Stomach (tissue), 8 donors: ENCODE measurements at regions not wholly inside any gene's neighbourhood (a gene's known extent, or its start where the extent isn't known, plus 50 kb on each side); places are given as distances from the start of the nearest gene placed in this dataset.

Experiments
- DNase-seq, 2 donors: peaks; one replicate each; pipeline versions ENCODE4 v3.0.0 to v3.0.0-alpha.2; 2013 to 2019
- H3K27ac ChIP-seq, 5 donors: fragments of 200-600 bp in 4 of 5; sonication (generic) in 4 of 5; one replicate each; pipeline ENCODE4 v1.5.1; 2013 to 2019; ENCODE audit warnings: mild to moderate bottlenecking in 1 of 5, moderate library complexity in 1 of 5
- H3K27me3 ChIP-seq, 3 donors: fragments of 200-600 bp; sonication (generic); one replicate each; pipeline ENCODE4 v1.5.1; 2017 to 2019; ENCODE audit warnings: mixed run types in 1 of 3
- H3K36me3 ChIP-seq, 4 donors: fragments of 200-600 bp; sonication (generic); 1 replicate in 3 of 4; 2 replicates in 1 of 4; pipeline ENCODE4 v1.5.1; 2016 to 2019
- H3K4me1 ChIP-seq, 4 donors: fragments of 200-600 bp; sonication (generic); one replicate each; pipeline ENCODE4 v1.5.1; 2016 to 2019
- H3K4me3 ChIP-seq, 4 donors: fragments of 200-600 bp; sonication (generic) in 3 of 4; one replicate each; pipeline ENCODE4 v1.5.1; 2016 to 2019; ENCODE audit warnings: mild to moderate bottlenecking in 1 of 4
- H3K9me3 ChIP-seq, 4 donors: fragments of 200-600 bp; sonication (generic); one replicate each; pipeline ENCODE4 v1.5.1; 2016 to 2019
- EP300 ChIP-seq: sonication (generic); formaldehyde crosslinking; IDR thresholded peaks from one replicate; pipeline ENCODE4 v1.6.1; 2017; ENCODE audit warnings: antibody characterized with exemption
- POLR2A ChIP-seq, 4 donors: fragments of 450-650 bp; IDR thresholded peaks; one replicate each; pipeline ENCODE4 v1.6.1; 2016; ENCODE audit warnings: antibody characterized with exemption in 4 of 4, control low read depth in 2 of 4, mild to moderate bottlenecking in 1 of 4, moderate library complexity in 1 of 4
- POLR2AphosphoS5 ChIP-seq, 3 donors: sonication (generic); formaldehyde crosslinking; IDR thresholded peaks; one replicate each; pipeline ENCODE4 v1.6.1; 2016; ENCODE audit warnings: antibody characterized with exemption in 3 of 3
- WGBS, 5 donors: extraction: QIAGEN DNeasy Blood & Tissue Kit in 3 of 5; methylation state at CpG; one replicate each; pipeline versions ENCODE4 v1.1.5 to v1.1.7; 2013 to 2018; 5-methylcytosine and 5-hydroxymethylcytosine counted together
- intact Hi-C: fragments of 100-400 bp; cut with DNase I; formaldehyde crosslinking; loops from one replicate; pipeline ENCODE4 v1.15.1; 2023; ENCODE audit warnings: low total_unique reads
- TF ChIP-seq, protein P1 (sequence below), 7 experiments: fragments of 450-650 bp in 4 of 7; fragments of 200-600 bp in 3 of 7; sonication (generic) in 3 of 7; IDR thresholded peaks; one replicate each; pipeline ENCODE4 v1.5.1; 2016 to 2019; ENCODE audit warnings: antibody characterized with exemption in 7 of 7, control low read depth in 2 of 7, mild to moderate bottlenecking in 1 of 7
- donor health status: healthy with polysubstance abuse.
- donor health status: Bipolar disorder and iron deficiency.
- donor health status: healthy.

DNA sequence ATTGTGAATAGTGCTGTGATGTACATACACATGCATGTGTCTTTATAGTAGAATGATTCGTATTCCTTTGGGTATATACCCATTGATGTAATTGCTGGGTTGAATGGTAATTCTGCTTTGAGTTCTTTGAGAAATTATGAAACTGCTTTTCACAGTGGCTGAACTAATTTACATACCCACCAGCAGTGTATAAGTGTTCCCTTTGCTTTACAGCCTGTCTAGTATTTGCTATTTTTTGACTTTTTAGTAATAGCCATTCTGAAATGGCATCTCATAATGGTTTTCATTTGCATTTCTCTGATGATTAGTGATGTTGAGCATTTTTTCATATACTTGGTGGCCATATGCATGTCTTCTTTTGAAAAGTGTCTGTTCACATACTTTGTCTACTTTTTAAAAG, 54.5 kb upstream of the FAM78B start:
- 79 to 91% (median 84%) methylated on average over 1 of the region's 1 CpG for WGBS, 5 donors
- H3K4me3 ChIP-seq: no peak overlapping the region
- H3K27ac ChIP-seq: no peak overlapping the region
- no peaks in the 10 kb centered on the region for H3K36me3 ChIP-seq
- H3K4me1 ChIP-seq: no peaks in the 10 kb centered on the region
- no peaks in the 10 kb centered on the region for H3K27me3 ChIP-seq
- H3K9me3 ChIP-seq: peaks cover 0 to 29% (median 4%) of the 10 kb centered on the region in 4 donors
- TF ChIP-seq POLR2AphosphoS5 (IDR thresholded peaks at IDR 0.05): no peak
- no peak for TF ChIP-seq EP300
- TF ChIP-seq POLR2A (IDR thresholded peaks at IDR 0.05): no peak
- intact Hi-C loops: no loop called here
- DNase-seq: no peak

DNA sequence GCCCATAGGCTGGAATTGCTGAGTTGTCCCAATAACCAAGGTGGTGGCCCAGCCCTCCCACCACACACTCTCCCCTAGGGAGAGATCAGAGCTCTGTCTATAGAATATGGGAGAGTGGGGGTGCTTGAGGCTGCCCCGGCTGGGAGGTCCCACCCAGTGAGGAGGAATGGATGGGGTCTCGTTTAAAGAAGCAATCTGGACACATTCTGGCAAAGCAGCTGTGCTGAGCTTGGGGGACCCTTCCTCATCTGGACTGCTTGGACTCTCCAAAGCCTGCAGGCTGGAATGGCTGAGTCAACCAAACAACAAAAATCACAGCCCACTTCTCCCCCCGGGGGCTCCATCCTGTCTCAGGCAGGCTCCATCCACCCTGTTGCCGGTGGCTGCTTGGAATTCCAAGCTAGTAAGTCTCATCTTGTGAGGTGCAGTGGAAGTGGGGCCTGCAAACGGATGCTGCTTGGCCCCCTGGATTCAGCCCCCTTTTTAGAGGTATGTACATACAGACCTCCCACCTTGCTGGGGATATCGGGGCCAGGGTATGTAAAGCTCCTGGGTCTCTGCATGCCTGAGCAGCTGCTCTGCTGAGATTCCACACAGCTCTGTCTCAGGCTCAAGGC, 67.1 kb upstream of the FAM78B start:
- Histone ChIP-seq H3K4me1 (no peaks in the 10 kb centered on the region), H3K27ac (no peak overlapping the region), H3K4me3 (no peak overlapping the region), H3K27me3 (no peaks in the 10 kb centered on the region), H3K9me3 (peaks cover 0 to 30% (median 10%) of the 10 kb centered on the region in 4 donors), H3K36me3 (no peaks in the 10 kb centered on the region)
- TF ChIP-seq EP300 (no peak), POLR2AphosphoS5 (IDR thresholded peaks at IDR 0.05) (no peak), POLR2A (IDR thresholded peaks at IDR 0.05) (no peak)
- TF ChIP-seq, protein P1, sequence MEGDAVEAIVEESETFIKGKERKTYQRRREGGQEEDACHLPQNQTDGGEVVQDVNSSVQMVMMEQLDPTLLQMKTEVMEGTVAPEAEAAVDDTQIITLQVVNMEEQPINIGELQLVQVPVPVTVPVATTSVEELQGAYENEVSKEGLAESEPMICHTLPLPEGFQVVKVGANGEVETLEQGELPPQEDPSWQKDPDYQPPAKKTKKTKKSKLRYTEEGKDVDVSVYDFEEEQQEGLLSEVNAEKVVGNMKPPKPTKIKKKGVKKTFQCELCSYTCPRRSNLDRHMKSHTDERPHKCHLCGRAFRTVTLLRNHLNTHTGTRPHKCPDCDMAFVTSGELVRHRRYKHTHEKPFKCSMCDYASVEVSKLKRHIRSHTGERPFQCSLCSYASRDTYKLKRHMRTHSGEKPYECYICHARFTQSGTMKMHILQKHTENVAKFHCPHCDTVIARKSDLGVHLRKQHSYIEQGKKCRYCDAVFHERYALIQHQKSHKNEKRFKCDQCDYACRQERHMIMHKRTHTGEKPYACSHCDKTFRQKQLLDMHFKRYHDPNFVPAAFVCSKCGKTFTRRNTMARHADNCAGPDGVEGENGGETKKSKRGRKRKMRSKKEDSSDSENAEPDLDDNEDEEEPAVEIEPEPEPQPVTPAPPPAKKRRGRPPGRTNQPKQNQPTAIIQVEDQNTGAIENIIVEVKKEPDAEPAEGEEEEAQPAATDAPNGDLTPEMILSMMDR (IDR thresholded peaks at IDR 0.05): no peak
- WGBS, 5 donors: 62 to 81% (median 72%) methylated on average over 6 of the region's 6 CpGs
- intact Hi-C loops: no loop called here
- DNase-seq: no peak

DNA sequence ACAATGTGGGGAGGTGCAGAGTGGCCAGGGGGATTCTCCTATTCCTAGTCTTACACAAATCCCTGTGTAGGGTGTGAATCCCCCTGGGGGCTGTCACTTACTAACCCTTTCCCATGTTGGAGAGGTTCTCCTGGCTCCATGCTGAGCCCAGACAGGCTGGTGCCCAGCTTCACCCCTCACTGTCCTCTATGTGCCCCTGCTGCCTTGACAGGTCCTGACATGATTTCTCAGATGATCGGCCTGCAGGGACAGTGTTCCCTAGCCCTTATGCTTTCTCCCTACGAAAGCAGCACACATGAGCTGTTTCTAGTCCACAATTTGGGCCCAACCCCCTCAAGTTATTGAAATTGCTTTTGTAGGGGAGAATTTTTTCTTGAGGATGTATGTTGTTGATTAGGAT, 68.9 kb upstream of the FAM78B start:
- WGBS, 5 donors: 64 to 85% (median 76%) methylated on average over 2 of the region's 2 CpGs
- H3K27me3 ChIP-seq: no peaks in the 10 kb centered on the region
- intact Hi-C loops: no loop called here
- H3K4me1 ChIP-seq: no peaks in the 10 kb centered on the region
- no peaks in the 10 kb centered on the region for H3K36me3 ChIP-seq
- no peak overlapping the region for H3K27ac ChIP-seq
- peaks cover 0 to 30% (median 10%) of the 10 kb centered on the region in 4 donors for H3K9me3 ChIP-seq
- no peak for DNase-seq
- no peak overlapping the region for H3K4me3 ChIP-seq
- TF ChIP-seq, protein P1 (IDR thresholded peaks at IDR 0.05): no peak
- TF ChIP-seq POLR2AphosphoS5 (IDR thresholded peaks at IDR 0.05) (no peak), EP300 (no peak), POLR2A (IDR thresholded peaks at IDR 0.05) (no peak)

DNA sequence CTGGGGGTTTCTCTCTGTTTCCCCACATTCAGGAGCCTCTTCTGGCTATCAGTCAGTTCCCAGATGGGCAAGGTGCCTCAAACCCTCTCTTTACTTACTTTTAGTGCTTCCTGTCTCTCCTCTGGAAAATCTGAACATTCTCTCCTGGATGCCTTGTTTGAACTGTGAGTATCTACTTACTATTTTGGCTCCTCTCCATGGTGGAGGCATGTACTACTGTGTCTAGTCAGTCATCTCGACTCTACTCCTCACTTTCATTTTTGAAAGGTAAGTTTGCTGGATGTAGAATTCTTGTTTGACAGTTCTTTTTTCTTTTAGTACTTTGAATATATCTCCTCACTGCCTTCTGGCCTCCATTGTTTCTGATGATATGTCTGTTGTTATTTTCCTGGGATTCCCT, 70.9 kb upstream of the FAM78B start:
- Histone ChIP-seq H3K4me1 (no peaks in the 10 kb centered on the region), H3K9me3 (peaks cover 0 to 18% (median 4%) of the 10 kb centered on the region in 4 donors), H3K27me3 (no peaks in the 10 kb centered on the region), H3K27ac (no peak overlapping the region), H3K4me3 (no peak overlapping the region), H3K36me3 (no peaks in the 10 kb centered on the region)
- DNase-seq: no peak
- TF ChIP-seq POLR2A (IDR thresholded peaks at IDR 0.05) (no peak), POLR2AphosphoS5 (IDR thresholded peaks at IDR 0.05) (no peak), EP300 (no peak)
- TF ChIP-seq, protein P1 (IDR thresholded peaks at IDR 0.05): no peak
- WGBS, 5 donors: 59 to 73% (median 69%) methylated on average over 1 of the region's 1 CpG
- intact Hi-C loops: no loop called here

DNA sequence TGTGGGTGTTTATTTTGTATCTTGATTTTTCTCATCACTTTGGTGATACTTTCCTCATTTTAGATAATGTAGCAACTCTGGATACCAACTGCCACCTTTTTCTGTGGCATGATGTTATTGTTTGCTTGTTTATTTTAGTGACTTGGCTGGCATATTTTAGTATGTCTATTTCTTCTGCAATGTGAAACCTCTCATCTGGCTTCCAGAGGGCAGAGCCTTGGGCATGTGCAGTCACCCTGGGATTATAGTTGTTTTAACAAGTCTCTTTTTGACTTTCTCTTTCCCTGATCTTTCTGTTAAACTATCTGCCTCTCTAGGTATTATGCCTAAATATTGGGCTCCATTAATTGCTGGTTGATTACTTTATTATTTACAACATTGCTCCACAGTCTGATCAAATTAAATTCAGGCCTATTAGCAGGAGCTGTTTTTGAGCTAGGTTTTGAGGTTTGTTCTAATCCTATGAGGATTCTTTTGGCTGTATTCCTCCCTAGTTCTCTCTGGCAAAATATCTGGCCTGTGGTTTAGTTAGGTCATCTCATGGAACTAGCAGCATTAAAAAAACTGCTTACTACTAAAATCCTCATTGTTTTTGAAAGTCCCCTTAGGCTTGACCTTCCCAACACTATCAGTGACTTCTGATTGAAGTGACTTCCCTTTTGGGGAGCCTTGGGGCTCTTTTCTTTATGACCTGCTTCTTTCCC, 86.4 kb upstream of the FAM78B start:
- H3K4me3 ChIP-seq: no peak overlapping the region
- peaks cover 0 to 53% (median 35%) of the 10 kb centered on the region in 4 donors for H3K9me3 ChIP-seq
- DNase-seq: no peak
- intact Hi-C loops: no loop called here
- no peaks in the 10 kb centered on the region for H3K27me3 ChIP-seq
- H3K27ac ChIP-seq: no peak overlapping the region
- no peaks in the 10 kb centered on the region for H3K4me1 ChIP-seq
- no peak for TF ChIP-seq POLR2AphosphoS5 (IDR thresholded peaks at IDR 0.05)
- no peak for TF ChIP-seq POLR2A (IDR thresholded peaks at IDR 0.05)
- TF ChIP-seq EP300: no peak
- TF ChIP-seq, protein P1 (IDR thresholded peaks at IDR 0.05): no peak
- no peaks in the 10 kb centered on the region for H3K36me3 ChIP-seq
